ENCODE measurements at regions not wholly inside any gene's neighbourhood (a gene's known extent, or its start where the extent isn't known, plus 50 kb on each side); places are given as distances from the start of the nearest gene placed in this dataset.
A peak's percentile ranks its signal among the peaks of the same experiment; 100 is the strongest.

- Mint-ChIP-seq H3K27ac (no peak overlapping the region), H3K36me3 (no peaks in the 10 kb centered on the region), H3K4me1 (peaks cover 20% of the 10 kb centered on the region), H3K27me3 (ENCODE audit: low read depth) (peaks cover 45% of the 10 kb centered on the region), H3K9me3 (no peaks in the 10 kb centered on the region), H3K4me3 (peak overlapping the region; percentile 15)
- no peak for DNase-seq (ENCODE audit: low spot score in 2 of 2, unreplicated experiment in 2 of 2)
- TF ChIP-seq CTCF (IDR thresholded peaks at IDR 0.05; ENCODE audit: unreplicated experiment): no peak
Observed at GRCh38 chr20:40806929-40807820, 118.1 kb upstream of the MAFB start.

- Mint-ChIP-seq H3K36me3 (no peaks in the 10 kb centered on the region), H3K4me3 (no peak overlapping the region), H3K27me3 (ENCODE audit: low read depth) (peaks cover 39% of the 10 kb centered on the region), H3K9me3 (no peaks in the 10 kb centered on the region), H3K27ac (no peak overlapping the region), H3K4me1 (peaks cover 20% of the 10 kb centered on the region)
- no peak for DNase-seq (ENCODE audit: low spot score in 2 of 2, unreplicated experiment in 2 of 2)
- no peak for TF ChIP-seq CTCF (IDR thresholded peaks at IDR 0.05; ENCODE audit: unreplicated experiment)
Observed at GRCh38 chr20:40807821-40808170, 118.8 kb upstream of the MAFB start.

GRCh38 chr20:40808936-40809335 is 119.9 kb upstream of the MAFB start:
- H3K9me3 Mint-ChIP-seq: no peaks in the 10 kb centered on the region
- peaks cover 20% of the 10 kb centered on the region for H3K4me1 Mint-ChIP-seq
- no peak overlapping the region for H3K27ac Mint-ChIP-seq
- no peak overlapping the region for H3K4me3 Mint-ChIP-seq
- DNase-seq (ENCODE audit: low spot score in 2 of 2, unreplicated experiment in 2 of 2): no peak
- no peaks in the 10 kb centered on the region for H3K36me3 Mint-ChIP-seq
- peaks cover 28% of the 10 kb centered on the region for H3K27me3 Mint-ChIP-seq (ENCODE audit: low read depth)
- no peak for TF ChIP-seq CTCF (IDR thresholded peaks at IDR 0.05; ENCODE audit: unreplicated experiment)

- no peak for DNase-seq (ENCODE audit: low spot score in 2 of 2, unreplicated experiment in 2 of 2)
- H3K4me3 Mint-ChIP-seq: no peak overlapping the region
- peaks cover 20% of the 10 kb centered on the region for H3K4me1 Mint-ChIP-seq
- TF ChIP-seq CTCF (IDR thresholded peaks at IDR 0.05; ENCODE audit: unreplicated experiment): no peak
- H3K27ac Mint-ChIP-seq: no peak overlapping the region
- H3K27me3 Mint-ChIP-seq (ENCODE audit: low read depth): peaks cover 24% of the 10 kb centered on the region
- H3K9me3 Mint-ChIP-seq: no peaks in the 10 kb centered on the region
- H3K36me3 Mint-ChIP-seq: no peaks in the 10 kb centered on the region
Observed at GRCh38 chr20:40809361-40809760, 120.3 kb upstream of the MAFB start.

- Mint-ChIP-seq H3K36me3 (no peaks in the 10 kb centered on the region), H3K27me3 (ENCODE audit: low read depth) (peaks cover 14% of the 10 kb centered on the region), H3K27ac (no peak overlapping the region), H3K9me3 (no peaks in the 10 kb centered on the region), H3K4me1 (peaks cover 20% of the 10 kb centered on the region), H3K4me3 (no peak overlapping the region)
- DNase-seq (ENCODE audit: low spot score in 2 of 2, unreplicated experiment in 2 of 2): no peak
- TF ChIP-seq CTCF (IDR thresholded peaks at IDR 0.05; ENCODE audit: unreplicated experiment): no peak
Observed at GRCh38 chr20:40810332-40811000, 121.4 kb upstream of the MAFB start.
